HUDEP-2 (cell line): ENCODE measurements at regions not wholly inside any gene's neighbourhood (a gene's known extent, or its start where the extent isn't known, plus 50 kb on each side); places are given as distances from the start of the nearest gene placed in this dataset.
"Not testable (repeated sequence)": the region's sequence is repeated elsewhere in the genome, so short reads cannot be mapped to it uniquely, and the experiment has no call there.

Experiments used
- DNase-seq, 76 experiments: peaks; one replicate each; lab custom pipeline; 2025; ENCODE audit not compliant: unreplicated experiment in 76 of 76; lab: John Stamatoyannopoulos, UW

DNA sequence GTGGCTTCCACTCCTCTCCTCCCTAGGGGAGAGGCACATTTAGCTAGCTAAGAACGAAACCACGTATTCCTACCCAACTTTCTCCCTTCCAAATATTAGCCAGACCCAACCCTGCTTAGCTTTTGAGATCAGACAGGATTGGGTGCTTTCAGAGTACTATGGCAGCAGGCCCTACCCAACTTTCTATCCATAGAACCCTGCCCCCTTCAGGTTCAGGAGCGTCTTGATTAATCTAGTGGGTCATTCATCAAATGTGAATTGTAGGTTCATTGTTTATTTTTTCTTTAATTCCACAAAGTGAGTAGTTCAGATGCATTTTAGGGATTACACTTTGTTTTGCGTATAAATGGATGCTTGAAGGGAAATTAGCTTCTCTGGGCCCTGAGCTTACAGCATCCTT is 188.3 kb downstream of the MIB1 start:
- DNase-seq, result no peak

- DNase-seq, result no peak
These were observed 189.6 kb downstream of the MIB1 start for GRCh38 chr18:21930177-21930576.

DNA sequence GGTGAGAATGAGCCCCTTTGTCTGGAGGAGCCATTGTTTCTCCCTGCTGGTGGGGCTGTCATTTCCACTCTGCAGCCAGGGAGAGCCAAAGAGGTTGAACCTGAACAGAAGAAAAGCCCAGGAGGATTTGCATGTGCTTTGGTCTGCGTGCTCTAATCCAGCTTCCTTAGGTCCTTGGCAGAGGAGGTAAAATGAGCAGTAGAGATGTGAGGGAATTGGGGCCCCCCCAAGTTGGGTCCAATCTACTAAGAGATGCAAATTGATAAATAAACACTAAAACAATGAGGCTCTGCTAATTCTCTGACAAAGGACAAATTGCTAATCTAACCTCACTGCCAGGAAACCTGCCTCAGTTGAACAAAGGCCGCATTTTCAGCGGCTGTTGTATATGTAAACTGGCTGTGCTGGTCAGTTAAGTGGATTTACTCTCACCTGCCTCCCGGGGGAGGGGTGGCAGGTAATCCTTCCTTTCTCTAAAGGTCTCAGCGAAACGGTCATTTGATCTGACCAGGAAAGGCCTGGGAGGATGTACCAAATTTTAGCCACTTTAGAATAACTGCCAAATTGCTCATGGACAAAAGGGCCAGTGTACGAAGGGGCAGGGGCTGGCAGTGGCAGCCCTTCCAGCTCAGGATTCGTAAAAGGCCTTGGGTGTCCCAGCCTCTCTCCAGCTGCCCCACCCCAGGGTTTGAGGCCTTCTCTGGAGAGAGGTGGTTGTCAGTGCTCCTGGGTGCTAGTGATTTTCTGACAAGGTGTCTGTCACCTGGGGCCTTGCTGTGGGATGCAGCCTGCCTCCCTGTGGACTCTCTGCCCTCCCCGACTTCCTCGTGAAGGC is 193.6 kb downstream of the MIB1 start:
- no peak for DNase-seq

GRCh38 chr18:21934766-21935015 is 194.1 kb downstream of the MIB1 start:
- DNase-seq, result no peak

GRCh38 chr18:21943456-21943855 is 202.9 kb downstream of the MIB1 start:
- no peak for DNase-seq

DNA sequence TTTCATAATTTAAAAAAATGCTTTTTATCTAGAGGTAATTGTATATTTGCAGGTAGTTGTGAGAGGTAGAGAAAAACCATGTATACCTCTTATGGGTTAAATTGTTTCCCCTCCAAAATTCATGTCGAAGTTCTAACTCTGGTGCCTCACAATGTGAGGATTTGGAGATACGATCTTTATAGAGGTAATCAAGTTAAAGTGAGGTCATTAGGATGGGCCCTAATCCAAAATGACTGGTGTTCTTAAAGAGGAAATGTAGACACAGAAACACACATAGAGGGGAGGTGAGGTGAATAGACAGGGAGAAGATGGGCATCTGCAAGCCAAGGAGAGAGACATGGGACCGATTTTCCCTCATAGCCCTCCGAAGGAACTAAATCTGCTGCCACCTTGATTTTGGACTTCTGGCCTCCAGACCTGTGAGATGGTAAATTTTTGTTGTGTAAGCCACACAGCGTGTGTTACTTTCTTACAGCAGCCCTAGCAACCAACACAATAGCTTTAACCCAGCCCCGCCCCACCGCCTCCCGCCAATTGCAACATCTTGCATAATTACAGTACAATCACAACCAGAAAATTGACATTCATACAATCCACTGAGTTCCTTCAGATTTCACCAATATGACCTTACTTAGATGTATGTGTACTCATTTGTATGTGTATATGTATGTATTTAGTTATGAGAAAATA is 208.9 kb downstream of the MIB1 start:
- DNase-seq, result no peak

DNA sequence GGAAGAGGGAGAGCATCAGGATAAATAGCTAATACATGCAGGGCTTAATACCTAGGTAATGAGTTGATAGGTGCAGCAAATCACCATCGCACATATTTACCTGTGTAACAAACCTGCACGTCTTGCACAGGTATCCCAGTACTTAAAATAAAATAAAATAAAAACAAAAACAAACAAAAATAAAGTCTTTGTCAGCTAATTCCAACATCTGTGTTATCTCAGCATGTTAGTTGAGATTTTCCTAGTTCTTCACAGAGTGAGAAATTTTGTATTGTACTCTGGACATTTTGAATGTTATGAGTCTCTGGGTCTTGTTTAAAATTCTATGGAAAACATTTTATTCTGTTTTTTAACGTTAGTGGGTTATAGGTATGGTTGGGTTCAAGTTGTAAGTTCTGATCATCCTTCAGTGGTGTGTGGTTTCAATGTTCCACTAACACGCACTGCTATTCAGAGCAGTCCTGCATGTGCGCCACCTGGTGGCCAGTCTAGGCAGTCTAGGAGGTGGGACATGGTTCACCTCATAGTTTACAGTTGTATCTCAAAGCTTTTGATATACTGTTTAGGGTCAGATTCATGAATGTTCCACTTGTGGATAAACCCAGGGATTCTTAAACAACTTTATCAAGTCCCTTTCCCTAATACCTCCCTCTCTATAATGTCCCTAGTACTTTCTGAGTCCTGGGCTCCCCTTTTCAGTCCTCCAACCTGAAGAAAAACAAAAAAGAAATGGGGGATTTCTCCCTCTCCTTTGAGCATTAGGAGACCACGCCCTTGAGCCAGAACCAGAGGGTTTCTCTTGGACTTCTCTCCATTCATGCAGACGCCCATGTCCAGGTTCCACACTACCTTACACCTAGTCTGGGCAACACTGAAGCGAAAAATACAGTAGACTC is 213.4 kb upstream of the GATA6 start:
- peak in 65 of 76 experiments; percentile 0 to 80 (median 46) for DNase-seq

GRCh38 chr18:21958263-21958662 is 211.1 kb upstream of the GATA6 start:
- DNase-seq, result no peak

GRCh38 chr18:21958707-21959450 is 210.5 kb upstream of the GATA6 start:
- DNase-seq, result no peak

DNA sequence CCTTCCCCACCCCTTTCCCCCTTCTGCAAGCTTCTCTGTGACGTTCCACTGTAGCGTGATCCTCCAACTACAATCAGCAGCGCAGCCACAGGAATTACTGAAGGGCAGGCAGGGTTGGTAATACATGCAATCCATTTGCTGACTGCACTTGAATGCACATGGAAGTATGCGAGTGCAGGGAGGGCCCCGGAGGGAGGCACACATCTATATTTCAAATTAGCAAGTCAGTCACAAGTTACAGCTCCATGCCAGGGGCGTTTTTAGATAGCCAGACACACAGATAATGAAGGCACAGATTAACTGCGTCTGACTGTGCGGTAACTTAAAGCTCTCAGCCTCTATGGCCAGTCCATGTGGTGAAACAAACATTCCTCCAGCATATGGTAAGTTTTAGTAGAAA is 209.2 kb upstream of the GATA6 start:
- DNase-seq, result no peak

DNA sequence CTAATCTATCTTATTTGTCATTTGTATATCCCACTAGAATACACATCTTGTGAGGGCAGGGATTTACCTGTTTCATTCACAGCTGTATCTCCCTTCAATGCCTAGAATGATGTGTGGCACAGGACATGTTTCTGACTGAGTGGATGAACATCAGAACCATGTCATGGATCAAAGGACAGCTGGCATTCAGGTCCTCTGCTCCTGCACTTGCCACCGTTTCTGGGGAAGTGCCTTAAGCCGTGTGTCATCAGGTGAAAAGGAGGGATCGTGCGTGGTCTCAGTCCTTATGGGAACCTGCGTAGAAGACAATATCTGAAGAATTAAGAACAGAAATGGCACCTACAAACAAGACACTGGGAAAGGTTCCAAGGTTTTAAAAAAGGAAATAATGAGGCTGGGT is 206.1 kb upstream of the GATA6 start:
- DNase-seq, result no peak

DNA sequence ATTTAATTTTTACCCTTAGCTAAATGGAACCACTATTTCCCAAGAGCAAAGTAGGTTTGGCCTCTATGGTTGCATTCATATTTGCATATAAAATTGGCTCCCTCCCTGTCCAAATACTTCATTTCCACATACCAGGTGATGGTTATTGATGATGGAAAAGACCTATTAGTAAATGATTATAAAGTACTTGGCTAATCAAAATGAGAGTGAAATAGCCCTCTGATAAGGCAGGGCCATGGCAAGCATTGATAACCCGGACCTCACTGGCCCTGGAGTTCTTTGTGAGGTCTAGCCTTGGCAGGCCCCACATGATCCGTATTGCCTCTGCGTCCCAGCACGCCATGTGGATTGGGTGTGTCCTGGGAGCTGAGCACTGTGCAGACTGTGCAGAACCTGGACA is 201.1 kb upstream of the GATA6 start:
- no peak for DNase-seq

GRCh38 chr18:21972281-21972680 is 197.1 kb upstream of the GATA6 start:
- DNase-seq, result no peak

- not testable (repeated sequence) for DNase-seq
These were observed 193.4 kb upstream of the GATA6 start for GRCh38 chr18:21975954-21976353.

GRCh38 chr18:21978546-21979170 is 190.7 kb upstream of the GATA6 start:
- no peak for DNase-seq

DNA sequence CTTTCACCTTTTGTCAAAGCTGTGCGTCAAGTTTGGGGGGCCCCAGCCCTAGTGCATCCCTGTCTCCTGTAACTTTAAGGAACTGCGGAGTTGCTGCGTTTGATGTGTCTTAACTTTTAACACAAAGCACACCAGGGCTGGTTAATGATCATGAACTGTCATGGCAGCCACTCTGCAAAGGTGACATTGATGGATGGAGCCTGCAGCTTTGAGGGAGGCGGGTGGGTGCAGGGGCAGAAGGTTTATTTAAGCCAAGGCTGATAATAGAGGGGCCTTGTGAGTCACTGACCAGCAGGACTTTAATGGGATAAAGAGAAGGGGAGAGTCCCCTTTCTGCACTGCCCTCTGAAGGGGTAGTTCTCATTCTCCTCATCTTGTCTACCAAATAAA is 190.2 kb upstream of the GATA6 start:
- no peak for DNase-seq

GRCh38 chr18:21979759-21980158 is 189.6 kb upstream of the GATA6 start:
- no peak for DNase-seq

GRCh38 chr18:21980744-21981143 is 188.6 kb upstream of the GATA6 start:
- DNase-seq, result no peak

DNA sequence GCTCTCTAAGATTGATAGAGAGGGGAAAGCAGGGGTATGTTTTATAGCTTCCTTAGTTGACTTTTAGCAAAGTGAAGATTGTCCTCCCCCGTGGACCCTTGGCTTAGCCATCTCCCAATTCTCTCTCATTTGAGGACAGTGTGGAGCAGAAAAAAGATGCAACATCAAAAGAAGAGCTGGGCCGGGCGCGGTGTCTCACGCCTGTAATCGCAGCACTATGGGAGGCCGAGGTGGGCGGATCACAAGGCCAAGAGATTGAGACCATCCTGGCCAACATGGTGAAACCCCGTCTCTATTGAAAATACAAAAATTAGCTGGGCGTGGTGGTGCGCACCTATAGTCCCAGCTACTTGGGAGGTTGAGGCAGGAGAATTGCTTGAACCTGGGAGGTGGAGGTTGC is 187.9 kb upstream of the GATA6 start:
- DNase-seq, result not testable (repeated sequence)

DNA sequence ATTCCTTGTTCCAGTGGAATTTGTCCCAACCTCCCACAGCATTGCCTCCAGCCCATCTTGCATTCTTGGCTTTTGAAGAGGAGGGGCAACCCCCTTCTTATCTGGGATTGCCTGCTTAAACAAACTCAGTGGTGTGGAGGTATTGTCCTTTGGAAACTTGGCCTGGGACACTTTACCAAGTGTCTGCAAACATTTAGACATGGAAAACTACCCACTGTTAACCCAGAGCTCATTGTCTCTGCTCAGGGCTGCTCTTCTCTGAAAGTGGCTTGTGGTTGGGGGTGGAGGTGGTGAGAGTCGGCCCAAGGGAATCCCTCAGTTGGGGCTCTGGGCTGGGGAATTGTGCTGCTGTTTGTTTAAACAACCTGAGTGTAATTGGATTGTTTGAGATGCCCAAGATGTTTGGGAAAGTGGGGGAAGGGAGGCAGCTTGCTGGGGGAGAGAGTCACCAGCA is 178.3 kb upstream of the GATA6 start:
- no peak for DNase-seq
